Fibroblast of villous mesenchyme (primary cell): ENCODE measurements at regions not wholly inside any gene's neighbourhood (a gene's known extent, or its start where the extent isn't known, plus 50 kb on each side); places are given as distances from the start of the nearest gene placed in this dataset.

Source experiments
- DNase-seq: peaks from one replicate; pipeline ENCODE4 v3.0.0-alpha.2; 2010; ENCODE audit warnings: low read depth
- H3K4me3 ChIP-seq: 2 replicates; pipeline ENCODE4 v1.5.1; 2011; ENCODE audit warnings: low read depth, mild to moderate bottlenecking, low read length
- CTCF ChIP-seq: IDR thresholded peaks from 2 replicates; pipeline ENCODE4 v1.5.1; 2012; ENCODE audit warnings: low read depth, mild to moderate bottlenecking, low read length; ENCODE audit not compliant: insufficient read depth

DNA sequence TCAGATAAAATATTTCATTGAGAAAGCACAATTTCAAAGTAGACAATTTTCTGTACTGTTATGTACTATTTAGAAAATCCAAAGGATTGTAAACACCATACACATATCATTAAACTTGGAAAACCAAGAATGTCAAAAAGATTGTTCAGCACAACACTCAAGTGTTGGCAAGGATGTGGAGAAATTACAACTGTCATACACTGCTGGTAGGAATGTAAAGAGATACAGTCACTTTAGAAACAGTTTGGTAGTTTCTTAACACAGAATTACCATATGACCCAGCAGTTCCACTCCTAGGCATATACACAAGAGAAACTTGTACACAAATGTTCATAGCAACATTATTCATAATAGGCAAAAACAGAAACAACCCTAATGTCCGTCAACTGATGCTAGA lies 71.2 kb downstream of the OR2K2 start:
- peak; percentile 14 for DNase-seq
- no peak for TF ChIP-seq CTCF
- H3K4me3 ChIP-seq: no peak overlapping the region

DNA sequence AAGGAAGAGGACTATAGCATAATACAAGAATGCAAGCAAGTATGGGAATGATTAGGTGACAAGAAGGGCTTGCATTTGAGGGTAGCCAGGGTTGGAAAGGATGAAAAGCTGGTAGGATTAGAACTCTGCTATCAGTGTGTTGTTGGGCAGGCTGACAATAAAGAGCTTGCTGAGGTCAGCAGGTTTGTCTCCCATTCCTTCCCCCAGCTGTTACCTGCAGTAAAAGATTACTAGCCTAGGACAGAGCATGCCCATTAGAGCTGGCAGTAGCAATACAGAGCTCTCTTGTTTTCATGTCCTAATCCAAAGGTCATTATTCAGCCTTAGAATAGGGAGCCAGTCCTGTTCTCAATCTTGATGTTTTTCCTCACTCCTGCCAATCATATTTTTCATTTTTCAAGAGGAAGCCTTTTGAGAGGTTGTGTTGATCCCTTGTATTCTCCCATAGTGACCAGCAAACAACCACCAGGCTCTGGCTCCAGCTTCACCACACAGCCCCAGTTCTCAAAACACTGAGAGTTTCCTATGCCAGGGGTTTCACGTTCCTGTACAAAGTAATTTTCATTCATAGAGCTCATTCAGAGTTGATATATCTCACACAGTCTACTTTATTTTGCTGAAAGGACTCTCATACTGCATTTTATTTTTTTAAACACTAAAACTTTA lies 71.7 kb downstream of the OR2K2 start:
- TF ChIP-seq CTCF: no peak
- no peak for DNase-seq
- no peak overlapping the region for H3K4me3 ChIP-seq

DNA sequence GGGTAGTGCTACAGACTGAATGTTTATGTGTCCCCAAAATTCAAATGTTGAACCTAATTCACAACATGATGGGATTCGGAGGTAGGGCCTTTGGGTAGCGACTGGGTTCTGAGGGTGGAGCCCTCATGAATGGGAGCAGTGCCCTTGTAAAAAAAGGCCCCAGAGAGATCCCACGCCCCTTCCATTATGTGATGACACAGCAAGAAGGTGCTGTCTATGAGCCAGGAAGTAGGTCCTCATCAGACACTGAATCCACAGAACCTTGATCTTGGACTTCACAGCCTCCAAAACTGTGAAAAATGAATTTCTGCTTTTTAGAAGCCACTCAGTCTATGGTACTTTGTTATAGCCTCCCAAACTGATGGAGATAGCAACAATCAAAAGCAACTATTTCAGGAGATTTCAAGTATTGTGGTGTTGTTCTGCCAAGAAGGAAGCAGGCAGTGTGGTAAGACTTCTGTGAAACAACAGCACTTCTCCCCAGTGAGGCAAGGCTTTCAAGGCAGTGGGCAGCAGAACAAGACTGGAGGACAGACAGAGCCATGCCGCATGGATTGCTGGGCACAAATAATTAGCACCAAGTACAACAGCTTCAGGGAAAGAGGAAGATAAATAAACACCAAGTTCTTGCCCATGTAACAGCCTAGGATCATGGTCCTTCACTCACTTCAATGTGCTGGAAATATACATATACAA lies 76.1 kb downstream of the OR2K2 start:
- no peak for DNase-seq
- TF ChIP-seq CTCF: no peak

DNA sequence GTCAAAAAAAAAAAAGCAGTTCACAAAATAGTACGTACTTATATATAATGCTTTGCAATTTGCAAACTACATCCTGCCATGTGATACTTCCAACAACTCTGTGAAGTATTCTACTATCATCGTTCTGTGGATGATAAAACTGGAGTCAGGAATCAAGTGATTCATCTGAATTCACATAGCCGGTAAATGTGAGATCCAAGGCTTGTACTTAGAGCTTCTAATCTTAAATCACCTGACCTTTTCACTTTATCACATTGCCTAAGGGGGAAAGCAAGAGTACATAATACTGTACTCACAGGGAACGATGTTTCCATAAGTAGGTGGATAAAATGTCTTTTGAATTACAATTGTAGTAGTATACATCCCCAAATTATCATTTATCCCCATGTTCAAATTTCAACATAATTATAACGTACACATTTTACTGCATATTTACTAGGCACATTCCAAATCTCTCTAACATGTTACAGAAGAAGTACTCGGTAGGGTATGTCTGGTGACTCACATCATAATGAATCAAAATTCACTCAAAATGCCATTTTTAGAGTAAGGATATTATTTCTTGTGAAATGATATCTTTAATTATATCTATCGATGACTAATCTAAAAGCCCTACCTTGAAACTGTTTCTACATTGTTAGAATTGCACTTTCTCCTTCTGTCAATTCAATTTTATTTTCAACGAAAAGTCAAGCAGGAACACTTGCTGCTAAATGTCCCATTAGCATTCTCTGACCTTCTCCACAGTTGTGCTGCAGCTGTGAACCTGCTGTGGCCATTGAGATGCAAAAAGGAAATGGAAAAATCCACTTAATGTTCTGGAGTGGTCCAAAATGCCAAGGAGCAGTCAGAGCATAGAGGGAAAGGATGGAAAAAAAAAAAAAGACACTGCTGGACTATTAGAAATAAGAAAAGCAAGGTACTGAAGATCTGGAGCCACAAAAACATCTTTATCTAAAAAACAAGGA lies 78.9 kb downstream of the OR2K2 start:
- no peak for DNase-seq
- no peak for TF ChIP-seq CTCF
- H3K4me3 ChIP-seq: no peak overlapping the region

More for the DNA sequence above, 76.1 kb downstream of the OR2K2 start:
- no peak overlapping the region for H3K4me3 ChIP-seq

GRCh38 chr9:111237447-111237846 lies 92.6 kb downstream of the OR2K2 start:
- DNase-seq: no peak
- no peak for TF ChIP-seq CTCF
- H3K4me3 ChIP-seq: no peak overlapping the region

GRCh38 chr9:111236332-111236731 lies 93.7 kb downstream of the OR2K2 start:
- TF ChIP-seq CTCF: no peak
- no peak for DNase-seq
- H3K4me3 ChIP-seq: no peak overlapping the region
